ENCODE measurements at regions not wholly inside any gene's neighbourhood (a gene's known extent, or its start where the extent isn't known, plus 50 kb on each side); places are given as distances from the start of the nearest gene placed in this dataset.

- DNase-seq, result no peak
These were observed 309.7 kb downstream of the MN1 start for GRCh38 chr22:27491888-27492287.

GRCh38 chr22:27492566-27493201 is 308.9 kb downstream of the MN1 start:
- no peak for DNase-seq

DNA sequence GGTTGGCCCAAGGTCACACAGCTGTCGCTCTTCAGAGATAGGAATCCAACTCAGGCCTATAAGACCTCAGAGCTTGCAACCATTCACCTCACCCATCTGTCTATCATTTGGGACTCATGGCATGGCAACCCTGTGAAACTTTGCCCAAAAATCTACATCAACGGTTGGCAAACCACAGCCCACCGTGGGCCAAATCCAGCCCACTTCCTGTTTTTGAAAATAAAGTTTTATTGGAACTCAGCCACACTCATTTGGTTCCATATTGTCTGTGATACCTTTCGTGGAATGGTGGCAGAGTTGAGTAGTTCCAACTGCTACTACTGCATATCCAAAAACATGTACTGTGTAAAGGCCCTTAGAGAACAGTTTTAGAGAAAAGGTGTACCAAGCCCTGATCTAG is 307.8 kb downstream of the MN1 start:
- DNase-seq, result no peak

GRCh38 chr22:27494785-27495184 is 306.8 kb downstream of the MN1 start:
- no peak for DNase-seq

DNA sequence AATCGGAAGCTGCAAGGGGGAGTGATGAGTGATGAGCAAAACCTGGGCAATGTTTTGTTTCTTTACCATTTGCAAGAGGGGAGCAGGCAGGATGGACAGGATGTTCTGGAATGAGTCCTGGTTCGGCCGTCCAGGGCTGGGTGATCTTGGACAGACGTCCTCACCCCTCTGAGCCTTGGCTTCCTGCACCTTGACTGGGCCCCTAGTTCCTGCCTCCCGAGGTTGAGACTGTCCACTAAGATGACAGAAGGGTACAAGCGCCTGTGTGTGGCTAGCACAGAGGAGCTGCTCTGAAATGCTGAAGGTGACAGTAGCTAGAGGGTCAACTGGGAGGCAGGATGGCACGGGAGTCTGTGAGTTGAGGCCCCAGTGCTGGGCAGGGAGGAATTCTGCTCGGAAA is 306.2 kb downstream of the MN1 start:
- no peak for DNase-seq

- no peak for DNase-seq
These were observed 302.4 kb downstream of the MN1 start for GRCh38 chr22:27499121-27499520.

- DNase-seq, result no peak
These were observed 300.2 kb downstream of the MN1 start for GRCh38 chr22:27501191-27501936.

DNA sequence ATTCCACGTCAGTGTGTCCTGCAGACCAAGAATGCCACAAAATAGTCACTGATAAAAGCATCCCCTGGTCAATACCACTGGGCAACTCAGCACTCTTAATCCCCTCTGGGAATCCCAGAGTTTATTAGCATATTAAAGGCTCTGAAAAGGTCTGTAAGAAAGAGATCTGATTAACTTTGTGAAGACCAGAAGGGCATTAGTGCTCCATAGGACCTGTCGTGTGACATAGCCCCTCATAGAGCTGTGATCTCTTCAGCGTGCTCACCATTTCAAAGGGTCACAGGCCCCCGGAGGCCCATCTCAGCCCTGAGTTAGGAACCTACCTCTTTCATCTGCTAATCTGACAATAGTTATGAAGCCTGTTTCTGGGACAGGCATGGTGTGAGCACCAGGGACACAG is 299.2 kb downstream of the MN1 start:
- no peak for DNase-seq

- DNase-seq, result no peak
These were observed 296.9 kb downstream of the MN1 start for GRCh38 chr22:27504360-27505253.

DNA sequence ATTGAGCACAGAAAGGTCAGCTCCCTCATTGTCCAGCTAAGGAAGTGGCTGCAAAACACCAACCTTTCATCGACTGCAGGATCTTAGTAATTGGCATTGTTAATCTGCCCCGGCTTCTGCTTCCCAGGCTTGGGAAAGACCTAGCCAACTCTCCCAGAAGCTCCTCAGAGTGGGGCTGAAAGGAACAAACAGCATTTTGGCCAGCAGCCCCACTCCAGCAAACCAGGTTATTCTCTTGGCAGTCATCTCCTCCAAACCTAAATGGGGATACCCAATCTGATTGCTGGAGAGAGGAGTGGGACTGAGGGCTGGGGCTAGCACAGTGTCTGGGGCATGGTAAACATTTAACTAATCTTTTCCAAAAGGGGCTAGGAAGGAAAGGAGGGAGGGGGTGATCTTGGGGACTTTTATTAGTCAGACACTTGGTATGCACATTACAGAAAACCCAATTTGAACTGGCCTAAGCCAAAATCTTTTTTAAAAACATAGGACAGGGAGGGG is 294.4 kb downstream of the MN1 start:
- DNase-seq, result no peak

- no peak for DNase-seq
These were observed 293.5 kb downstream of the MN1 start for GRCh38 chr22:27507935-27508526.

DNA sequence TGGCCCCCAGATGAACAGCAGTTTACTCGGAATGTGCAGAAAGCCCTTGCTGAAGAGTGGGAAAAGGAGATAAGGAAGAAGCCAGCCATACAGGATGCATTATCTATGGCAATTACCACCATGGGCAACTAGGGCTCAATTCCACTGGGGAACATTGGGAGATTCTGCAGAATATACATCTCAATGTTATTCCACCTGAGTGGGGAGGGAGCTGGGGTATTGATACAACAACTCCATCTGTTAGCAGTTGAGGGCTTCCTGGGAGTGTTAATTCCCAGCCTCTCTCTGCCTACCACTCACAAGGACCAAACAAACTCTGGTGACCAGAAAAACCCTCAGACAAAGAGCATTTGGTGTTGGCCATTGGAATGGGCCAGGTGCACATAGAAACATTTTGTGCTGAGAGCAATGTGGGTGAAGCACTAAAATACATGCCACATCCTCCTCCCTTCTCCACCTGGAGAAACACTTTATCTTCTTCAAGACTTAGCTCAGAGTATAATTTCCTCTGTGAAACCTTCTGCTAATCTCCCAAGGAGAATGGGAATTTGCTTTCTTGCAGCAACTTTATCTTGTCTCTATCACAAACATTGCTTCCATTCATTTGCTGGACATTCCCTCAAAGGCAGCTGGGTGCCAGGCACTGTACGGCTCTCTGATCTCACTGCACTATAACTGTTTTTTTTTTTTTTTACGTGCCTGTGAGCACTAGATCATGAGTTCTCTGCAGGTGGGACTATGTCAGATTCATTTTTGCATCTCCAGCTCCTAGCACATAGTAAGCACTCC is 292.2 kb downstream of the MN1 start:
- no peak for DNase-seq

DNA sequence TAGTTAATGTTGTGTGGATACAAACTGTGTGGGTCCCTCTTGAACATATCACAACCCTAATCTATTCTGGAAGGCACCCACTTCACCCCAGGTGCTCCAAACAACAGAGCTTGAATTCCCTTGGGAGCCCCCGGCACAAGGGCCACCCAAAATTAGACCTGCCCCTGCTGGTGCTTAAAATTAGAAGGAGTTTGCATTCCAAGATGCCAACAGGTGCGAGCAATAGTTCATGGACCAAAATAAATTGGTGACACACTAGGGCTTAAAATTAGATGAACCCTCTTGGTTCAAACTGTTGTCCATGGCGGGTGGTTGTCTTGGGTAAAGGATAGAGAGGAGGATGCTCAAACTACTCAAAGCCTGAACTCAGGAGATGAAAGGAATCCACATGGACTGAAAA is 291.5 kb downstream of the MN1 start:
- DNase-seq, result no peak

- DNase-seq, result no peak
These were observed 289.2 kb downstream of the MN1 start for GRCh38 chr22:27512283-27512761.

- DNase-seq, result no peak
These were observed 288.5 kb downstream of the MN1 start for GRCh38 chr22:27513021-27513420.

- no peak for DNase-seq
These were observed 286.7 kb downstream of the MN1 start for GRCh38 chr22:27514601-27515523.

- DNase-seq, result no peak
These were observed 284.0 kb downstream of the MN1 start for GRCh38 chr22:27517361-27518155.

DNA sequence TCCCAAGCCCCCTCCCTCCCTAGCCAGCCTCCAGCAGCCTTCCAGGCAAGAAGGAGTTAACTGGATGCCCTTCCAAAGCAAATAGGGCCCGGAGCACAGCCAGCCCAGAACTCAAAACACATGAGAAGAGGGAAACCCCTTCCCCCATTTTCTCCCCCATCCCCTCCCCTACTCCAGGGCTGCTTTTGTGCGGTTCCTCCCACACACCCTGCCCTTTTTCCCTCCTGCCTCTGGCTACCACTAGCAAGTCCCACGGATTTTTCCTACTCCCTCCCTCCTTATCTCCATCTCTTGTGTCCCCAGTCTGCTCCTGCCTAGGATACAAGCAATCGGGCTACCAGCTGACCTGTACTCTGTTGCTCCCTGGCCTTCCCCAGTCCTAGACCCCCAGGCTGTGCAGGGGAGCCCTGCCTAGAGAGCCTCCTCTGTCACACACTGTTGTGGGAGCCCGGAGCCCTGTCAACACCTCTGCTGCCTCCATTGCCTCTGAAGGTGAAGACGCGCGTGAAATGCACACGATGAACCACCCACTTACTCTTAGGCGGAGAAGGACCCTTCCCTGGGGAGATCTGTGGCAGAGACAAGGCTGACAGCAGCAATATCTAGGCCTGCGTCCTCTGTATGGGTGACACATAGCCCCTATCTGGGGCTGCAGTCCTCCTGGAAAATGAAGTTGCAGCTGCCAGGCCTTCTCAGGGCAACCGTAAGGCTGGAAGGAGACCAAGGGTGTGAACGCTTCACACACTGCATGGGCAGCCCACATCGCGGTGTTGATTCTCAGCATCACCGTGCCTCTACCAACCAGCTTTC is 282.8 kb downstream of the MN1 start:
- DNase-seq, result no peak

DNA sequence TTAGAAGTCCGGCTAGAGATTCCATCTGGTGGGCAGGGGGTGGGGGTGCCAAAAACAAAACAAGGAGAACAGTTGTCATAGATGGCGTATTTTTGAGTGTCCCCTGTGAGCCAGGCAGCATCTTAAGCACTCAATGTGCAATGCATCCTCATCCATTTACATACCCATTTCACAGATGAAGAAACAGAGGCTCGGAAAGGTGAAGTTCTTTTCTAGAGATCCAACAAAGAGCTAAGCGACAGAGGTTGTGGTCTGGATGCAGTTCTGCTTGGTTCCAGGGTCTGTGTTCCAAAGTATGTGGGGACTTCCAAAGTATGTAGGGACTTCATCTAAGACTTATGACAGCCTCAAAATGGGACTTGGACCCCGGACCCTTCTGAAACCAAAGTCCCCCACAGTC is 277.8 kb downstream of the MN1 start:
- DNase-seq, result no peak
